GF-D8 (cell line): ENCODE measurements at regions not wholly inside any gene's neighbourhood (a gene's known extent, or its start where the extent isn't known, plus 50 kb on each side); places are given as distances from the start of the nearest gene placed in this dataset.

ENCODE experiments used
- DNase-seq: peaks from one replicate; lab custom pipeline; 2025; lab: John Stamatoyannopoulos, UW

- no peak for DNase-seq
Measured at GRCh38 chr13:105979131-105980011, 556.1 kb downstream of the EFNB2 start.

GRCh38 chr13:105974380-105974779 is 561.1 kb downstream of the EFNB2 start:
- no peak for DNase-seq

- no peak for DNase-seq
Measured at GRCh38 chr13:105972811-105973590, 562.5 kb downstream of the EFNB2 start.

- no peak for DNase-seq
Measured at GRCh38 chr13:105972306-105972721, 563.1 kb downstream of the EFNB2 start.

- DNase-seq: no peak
Measured at GRCh38 chr13:105971738-105972137, 563.7 kb downstream of the EFNB2 start.

GRCh38 chr13:105971312-105971711 is 564.1 kb downstream of the EFNB2 start:
- no peak for DNase-seq

- no peak for DNase-seq
Measured at GRCh38 chr13:105969761-105970160, 565.7 kb downstream of the EFNB2 start.

GRCh38 chr13:105965910-105966309 is 569.6 kb downstream of the EFNB2 start:
- no peak for DNase-seq

- no peak for DNase-seq
Measured at GRCh38 chr13:105962080-105962479, 573.4 kb downstream of the EFNB2 start.

- DNase-seq: no peak
Measured at GRCh38 chr13:105961438-105961837, 574.0 kb downstream of the EFNB2 start.

GRCh38 chr13:105960326-105960725 is 575.1 kb downstream of the EFNB2 start:
- DNase-seq: no peak

- no peak for DNase-seq
Measured at GRCh38 chr13:105959876-105960275, 575.6 kb downstream of the EFNB2 start.

GRCh38 chr13:105957769-105958438 is 577.6 kb downstream of the EFNB2 start:
- no peak for DNase-seq

- no peak for DNase-seq
Measured at GRCh38 chr13:105956921-105957320, 578.5 kb downstream of the EFNB2 start.

- no peak for DNase-seq
Measured at GRCh38 chr13:105952973-105953290, 582.5 kb downstream of the EFNB2 start.

- DNase-seq: no peak
Measured at GRCh38 chr13:105952233-105952972, 583.1 kb downstream of the EFNB2 start.

GRCh38 chr13:105948143-105948542 is 587.3 kb downstream of the EFNB2 start:
- no peak for DNase-seq

- DNase-seq: no peak
Measured at GRCh38 chr13:105940882-105941281, 594.6 kb downstream of the EFNB2 start.

GRCh38 chr13:105937451-105937850 is 598.0 kb downstream of the EFNB2 start:
- DNase-seq: no peak

GRCh38 chr13:105936816-105937215 is 598.6 kb downstream of the EFNB2 start:
- peak; percentile 19 for DNase-seq

GRCh38 chr13:105929505-105929904 is 606.0 kb downstream of the EFNB2 start:
- no peak for DNase-seq

- no peak for DNase-seq
Measured at GRCh38 chr13:105928901-105929300, 606.6 kb downstream of the EFNB2 start.
